IPS DF 6.9 (cell line): ENCODE measurements at regions not wholly inside any gene's neighbourhood (a gene's known extent, or its start where the extent isn't known, plus 50 kb on each side); places are given as distances from the start of the nearest gene placed in this dataset.

Experiments used
- DNase-seq: peaks from one replicate; pipeline ENCODE4 v3.0.0-alpha.2; 2013; ENCODE audit warnings: low read depth, low spot score
- H3K27ac ChIP-seq: one replicate; pipeline ENCODE4 v1.5.1; 2013; ENCODE audit warnings: low read length, control low read depth
- H3K27me3 ChIP-seq: 2 replicates; pipeline ENCODE4 v1.6.1; 2013; ENCODE audit warnings: mild to moderate bottlenecking, low read length; ENCODE audit not compliant: control insufficient read depth, insufficient read depth
- H3K36me3 ChIP-seq: 2 replicates; pipeline ENCODE4 v1.6.1; 2013; ENCODE audit warnings: low read length; ENCODE audit not compliant: control insufficient read depth, insufficient read depth
- H3K4me1 ChIP-seq: 2 replicates; pipeline ENCODE4 v1.6.1; 2013; ENCODE audit warnings: low read length; ENCODE audit not compliant: control insufficient read depth, insufficient read depth
- H3K4me3 ChIP-seq: 2 replicates; pipeline ENCODE4 v1.5.1; 2013; ENCODE audit warnings: mild to moderate bottlenecking, low read length
- H3K9me3 ChIP-seq: 2 replicates; pipeline ENCODE4 v1.6.1; 2013; ENCODE audit warnings: low read length, inconsistent platforms; ENCODE audit not compliant: control insufficient read depth, insufficient read depth
- WGBS: extraction: QIAGEN DNeasy Blood & Tissue Kit; methylation state at CpG from one replicate; pipeline ENCODE4 v1.1.7; 2013; ENCODE audit warnings: mixed read lengths, missing lambda C conversion rate; ENCODE audit not compliant: insufficient read length, insufficient coverage; 5-methylcytosine and 5-hydroxymethylcytosine counted together

DNA sequence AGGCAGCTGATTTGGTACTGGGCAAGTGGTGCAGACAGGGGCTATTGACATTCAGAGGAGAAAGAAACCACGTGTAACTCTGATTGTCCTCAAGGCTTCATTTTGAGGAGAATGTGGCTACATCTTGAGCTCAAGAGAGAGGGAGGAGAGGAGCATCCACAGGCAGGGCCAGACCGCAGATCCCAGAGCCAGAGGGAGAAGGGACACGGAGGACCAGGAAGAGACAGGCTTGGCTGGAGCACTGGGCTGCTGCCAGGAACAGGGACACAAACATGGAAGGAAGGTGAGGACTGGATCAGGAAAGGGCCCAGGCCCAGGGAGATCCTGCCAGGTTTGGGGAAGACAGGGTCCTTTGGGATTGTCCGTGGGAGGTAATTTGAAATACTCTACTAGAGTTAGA lies 158.3 kb downstream of the GPAM start:
- H3K4me3 ChIP-seq = no peak overlapping the region
- no peaks in the 10 kb centered on the region; the same call in 1 of the 2 replicates for H3K27me3 ChIP-seq
- DNase-seq = no peak
- H3K4me1 ChIP-seq = no peaks in the 10 kb centered on the region
- no peaks in the 10 kb centered on the region for H3K36me3 ChIP-seq
- H3K27ac ChIP-seq = no peak overlapping the region
- no peaks in the 10 kb centered on the region for H3K9me3 ChIP-seq
- no CpG with 5 or more reads among the region's 4 CpGs for WGBS

DNA sequence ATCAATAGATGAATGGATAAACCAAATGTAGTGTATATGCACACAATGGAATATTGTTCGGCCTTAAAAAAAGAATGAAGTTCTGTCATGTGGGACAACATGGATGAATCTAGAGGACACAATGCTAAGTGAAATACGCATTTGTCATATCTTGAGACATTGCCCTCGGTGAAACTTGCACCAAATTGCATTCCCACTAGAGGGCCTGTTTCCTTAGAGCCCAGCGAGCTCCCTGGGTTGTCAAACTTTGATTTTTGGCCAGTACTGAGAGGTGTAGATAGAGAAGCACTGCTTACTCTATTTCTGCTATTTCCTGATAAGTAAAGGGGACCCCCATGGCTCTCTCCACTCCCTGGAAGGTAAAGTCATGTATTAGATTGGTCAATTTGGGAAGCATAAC lies 157.1 kb downstream of the GPAM start:
- Histone ChIP-seq H3K27ac (no peak overlapping the region), H3K4me3 (no peak overlapping the region), H3K9me3 (no peaks in the 10 kb centered on the region), H3K27me3 (no peaks in the 10 kb centered on the region; the same call in 1 of the 2 replicates), H3K36me3 (no peaks in the 10 kb centered on the region), H3K4me1 (no peaks in the 10 kb centered on the region)
- no CpG with 5 or more reads among the region's 4 CpGs for WGBS
- peak; percentile 9 for DNase-seq

- no peak overlapping the region for H3K27ac ChIP-seq
- DNase-seq = no peak
- H3K27me3 ChIP-seq = no peaks in the 10 kb centered on the region; the same call in 1 of the 2 replicates
- no peaks in the 10 kb centered on the region for H3K4me1 ChIP-seq
- no CpG with 5 or more reads among the region's 4 CpGs for WGBS
- peaks cover 1% of the 10 kb centered on the region; the same call in 1 of the 2 replicates for H3K9me3 ChIP-seq
- H3K36me3 ChIP-seq = no peaks in the 10 kb centered on the region
- H3K4me3 ChIP-seq = no peak overlapping the region
Observed at GRCh38 chr10:112027731-112028280, 155.8 kb downstream of the GPAM start.

- Histone ChIP-seq H3K4me3 (no peak overlapping the region), H3K36me3 (no peaks in the 10 kb centered on the region), H3K9me3 (peaks cover 1% of the 10 kb centered on the region; the same call in 1 of the 2 replicates), H3K4me1 (no peaks in the 10 kb centered on the region), H3K27ac (no peak overlapping the region), H3K27me3 (no peaks in the 10 kb centered on the region; the same call in 1 of the 2 replicates)
- no peak for DNase-seq
- WGBS = no CpG with 5 or more reads among the region's 2 CpGs
Observed at GRCh38 chr10:112030431-112030830, 153.1 kb downstream of the GPAM start.

DNA sequence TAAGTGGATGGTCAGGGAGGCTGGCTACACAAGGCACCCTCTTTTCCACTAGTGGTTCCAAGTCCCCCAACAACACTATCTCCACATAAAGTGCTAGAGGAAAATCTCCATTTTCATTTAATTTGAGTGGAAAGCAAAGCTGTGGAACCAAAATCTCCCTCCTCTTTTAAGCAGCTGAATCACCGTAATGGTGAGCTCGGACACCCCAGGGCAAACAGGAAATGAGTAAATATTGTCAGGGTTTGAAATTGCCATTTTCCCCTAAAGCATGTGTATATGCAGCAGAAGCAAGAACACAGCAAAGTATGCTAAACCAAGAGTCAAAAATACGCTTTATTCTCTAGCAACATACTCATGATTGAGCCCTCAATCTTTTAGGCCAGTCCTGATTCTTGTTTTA lies 143.7 kb downstream of the GPAM start:
- Histone ChIP-seq H3K9me3 (no peaks in the 10 kb centered on the region), H3K27ac (no peak overlapping the region), H3K36me3 (no peaks in the 10 kb centered on the region), H3K4me1 (no peaks in the 10 kb centered on the region), H3K4me3 (no peak overlapping the region), H3K27me3 (no peaks in the 10 kb centered on the region)
- no CpG with 5 or more reads among the region's 3 CpGs for whole genome bisulfite sequencing
- DNase-seq = no peak

- no CpG with 5 or more reads among the region's 3 CpGs for WGBS
- Histone ChIP-seq H3K36me3 (no peaks in the 10 kb centered on the region), H3K4me1 (no peaks in the 10 kb centered on the region), H3K4me3 (no peak overlapping the region), H3K27me3 (no peaks in the 10 kb centered on the region), H3K9me3 (no peaks in the 10 kb centered on the region), H3K27ac (no peak overlapping the region)
- no peak for DNase-seq
Observed at GRCh38 chr10:112040696-112041095, 142.9 kb downstream of the GPAM start.

DNA sequence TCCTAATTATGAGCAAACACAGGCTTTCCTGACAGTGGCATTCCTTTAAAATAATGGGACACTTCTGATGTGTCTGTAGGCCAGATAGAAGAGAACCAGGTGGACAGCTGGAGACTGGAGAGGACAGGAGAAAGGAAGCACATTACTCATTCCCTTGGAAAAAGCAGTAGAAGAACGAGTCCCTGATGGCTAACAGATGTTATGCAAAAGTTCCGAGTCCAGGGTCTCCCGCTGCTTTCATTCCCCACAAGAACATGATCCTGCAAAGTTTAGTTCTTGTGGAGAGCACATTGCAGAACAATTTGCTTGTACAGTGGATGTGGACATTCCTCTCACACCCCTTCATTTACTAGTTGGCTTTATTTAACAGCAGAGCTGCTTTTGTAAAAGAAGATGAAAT lies 137.6 kb downstream of the GPAM start:
- no peak for DNase-seq
- H3K4me3 ChIP-seq = no peak overlapping the region
- H3K27me3 ChIP-seq = no peaks in the 10 kb centered on the region
- H3K27ac ChIP-seq = no peak overlapping the region
- no peaks in the 10 kb centered on the region for H3K9me3 ChIP-seq
- WGBS = no CpG with 5 or more reads among the region's 3 CpGs
- no peaks in the 10 kb centered on the region for H3K36me3 ChIP-seq
- no peaks in the 10 kb centered on the region for H3K4me1 ChIP-seq

GRCh38 chr10:112047674-112048073 lies 135.9 kb downstream of the GPAM start:
- H3K4me3 ChIP-seq = no peak overlapping the region
- no peak overlapping the region for H3K27ac ChIP-seq
- H3K4me1 ChIP-seq = no peaks in the 10 kb centered on the region
- no peak for DNase-seq
- WGBS = no CpG with 5 or more reads among the region's 2 CpGs
- H3K9me3 ChIP-seq = no peaks in the 10 kb centered on the region
- H3K36me3 ChIP-seq = no peaks in the 10 kb centered on the region
- no peaks in the 10 kb centered on the region for H3K27me3 ChIP-seq

DNA sequence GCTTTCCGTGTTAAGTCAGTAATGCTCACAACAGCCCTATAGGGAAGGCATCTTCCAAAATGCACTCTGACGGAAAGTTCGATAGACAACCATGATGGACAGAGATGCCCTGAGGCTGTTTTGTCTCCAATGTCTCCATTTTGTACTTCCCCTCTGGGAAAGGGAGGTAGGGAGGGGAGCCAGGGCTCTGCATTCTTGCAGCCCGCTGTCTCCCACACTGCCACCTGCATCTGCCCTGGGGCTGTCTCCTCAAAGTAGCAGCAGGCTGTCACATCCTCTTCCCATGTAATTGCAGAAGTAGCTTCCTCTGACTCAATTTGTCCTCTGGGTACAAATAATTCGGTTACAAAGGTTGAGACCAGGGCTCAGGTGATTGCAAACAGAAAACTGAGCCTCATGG lies 131.4 kb downstream of the GPAM start:
- WGBS = no CpG with 5 or more reads among the region's 5 CpGs
- no peaks in the 10 kb centered on the region for H3K9me3 ChIP-seq

DNA sequence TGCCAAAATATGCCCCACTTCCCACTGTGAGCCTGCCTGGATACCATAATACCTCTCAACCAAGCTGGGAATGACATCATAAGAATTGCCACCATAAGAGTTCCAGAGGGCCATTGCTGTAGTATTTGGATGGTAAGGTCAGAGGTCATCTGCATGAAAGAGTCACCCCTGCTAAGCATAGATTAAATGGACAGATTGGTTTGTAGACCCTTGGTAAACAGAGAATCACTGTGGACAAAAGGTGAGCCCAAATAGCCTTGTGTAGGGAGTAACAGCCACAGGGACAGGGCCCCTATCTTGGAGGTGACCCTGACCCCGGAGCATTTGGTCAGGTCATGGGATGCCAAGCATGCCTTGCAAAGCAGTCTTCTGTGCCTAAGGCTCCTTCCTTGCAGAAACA lies 129.7 kb downstream of the GPAM start:
- no peaks in the 10 kb centered on the region for H3K36me3 ChIP-seq
- H3K27ac ChIP-seq = no peak overlapping the region
- no CpG with 5 or more reads among the region's 1 CpG for WGBS

More for the DNA sequence above, 131.4 kb downstream of the GPAM start:
- Histone ChIP-seq H3K36me3 (no peaks in the 10 kb centered on the region), H3K4me1 (no peaks in the 10 kb centered on the region), H3K4me3 (no peak overlapping the region), H3K27me3 (no peaks in the 10 kb centered on the region), H3K27ac (no peak overlapping the region)
- no peak for DNase-seq

DNA sequence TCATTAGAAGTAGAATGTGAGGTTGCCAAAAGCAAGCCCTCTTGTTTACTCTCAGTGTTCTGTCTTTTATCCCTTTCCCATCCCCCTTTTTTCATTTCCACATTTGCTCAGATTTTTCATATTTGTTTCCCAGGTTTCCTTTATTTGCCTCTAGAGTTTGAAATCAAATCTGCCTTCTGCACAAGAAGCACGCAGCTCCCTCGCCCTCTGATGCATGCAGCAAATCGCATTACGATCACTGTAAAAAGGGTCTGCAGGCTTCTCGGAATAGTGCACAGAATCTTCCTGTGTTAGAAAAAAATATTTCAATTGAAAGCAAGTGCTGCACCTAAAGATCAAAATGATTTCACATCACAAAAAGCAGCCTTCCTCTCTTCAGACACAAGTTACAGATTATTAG lies 129.0 kb downstream of the GPAM start:
- no CpG with 5 or more reads among the region's 5 CpGs for WGBS
- no peak overlapping the region for H3K4me3 ChIP-seq
- H3K36me3 ChIP-seq = no peaks in the 10 kb centered on the region
- no peak for DNase-seq
- H3K27me3 ChIP-seq = no peaks in the 10 kb centered on the region
- H3K9me3 ChIP-seq = no peaks in the 10 kb centered on the region
- no peaks in the 10 kb centered on the region for H3K4me1 ChIP-seq
- no peak overlapping the region for H3K27ac ChIP-seq

More for the DNA sequence above, 129.7 kb downstream of the GPAM start:
- no peaks in the 10 kb centered on the region for H3K9me3 ChIP-seq
- no peak overlapping the region for H3K4me3 ChIP-seq
- no peaks in the 10 kb centered on the region for H3K4me1 ChIP-seq
- H3K27me3 ChIP-seq = no peaks in the 10 kb centered on the region
- DNase-seq = no peak
